GM21717 (cell line): ENCODE measurements at regions not wholly inside any gene's neighbourhood (a gene's known extent, or its start where the extent isn't known, plus 50 kb on each side); places are given as distances from the start of the nearest gene placed in this dataset.
"Not testable (repeated sequence)": the region's sequence is repeated elsewhere in the genome, so short reads cannot be mapped to it uniquely, and the experiment has no call there.

Source experiments
- ATAC-seq: cut with Tn5 transposase; IDR thresholded peaks from one replicate; pipeline ENCODE4 v1.9.1; 2021; ENCODE audit warnings: mild to moderate bottlenecking, moderate library complexity; ENCODE audit not compliant: unreplicated experiment

- no peak for ATAC-seq
Measured at GRCh38 chr3:88657459-88657858, 450.0 kb upstream of the EPHA3 start.

DNA sequence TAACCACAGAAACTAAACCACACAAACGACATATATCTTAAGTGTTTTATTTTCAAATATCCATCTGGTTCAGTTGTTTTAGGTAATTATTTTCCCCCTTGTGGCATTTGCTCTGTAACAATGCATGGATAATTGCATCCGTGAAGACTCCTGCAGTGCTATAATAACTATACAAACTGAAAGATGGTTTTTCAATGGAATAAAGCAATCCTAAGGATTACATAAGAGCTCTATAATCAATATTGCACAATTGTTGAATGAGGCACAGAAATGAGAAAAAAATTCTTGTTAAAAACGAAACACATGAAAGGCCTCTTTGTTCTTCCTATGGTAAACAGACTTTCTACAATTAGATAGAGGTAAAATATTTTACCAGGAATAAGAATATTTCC, 446.0 kb upstream of the EPHA3 start:
- ATAC-seq, result no peak

DNA sequence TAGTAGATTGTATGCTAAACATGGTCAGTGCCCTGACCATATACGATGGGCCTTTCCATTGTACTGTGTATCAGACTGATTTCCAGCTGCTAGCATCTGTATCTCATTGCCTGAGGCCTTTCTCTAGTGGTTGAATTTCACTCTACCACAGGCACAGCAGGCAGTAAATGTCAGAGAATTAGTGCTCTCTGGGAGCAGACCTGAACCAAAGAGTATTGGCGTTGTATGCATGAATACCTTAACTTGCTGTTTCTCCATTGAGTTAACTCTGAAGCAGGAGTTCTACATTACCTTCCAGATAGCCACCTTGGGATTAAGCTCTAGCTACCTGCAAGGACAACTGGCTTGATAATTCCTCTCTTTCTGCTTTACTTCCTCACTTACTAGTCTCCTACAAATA, 439.2 kb upstream of the EPHA3 start:
- ATAC-seq, result no peak

- no peak for ATAC-seq
Measured at GRCh38 chr3:88671573-88671972, 435.8 kb upstream of the EPHA3 start.

- no peak for ATAC-seq
Measured at GRCh38 chr3:88677298-88677697, 430.1 kb upstream of the EPHA3 start.

GRCh38 chr3:88678747-88679146, 428.7 kb upstream of the EPHA3 start:
- no peak for ATAC-seq

GRCh38 chr3:88690287-88690686, 417.1 kb upstream of the EPHA3 start:
- ATAC-seq, result no peak

- no peak for ATAC-seq
Measured at GRCh38 chr3:88691081-88691480, 416.3 kb upstream of the EPHA3 start.

DNA sequence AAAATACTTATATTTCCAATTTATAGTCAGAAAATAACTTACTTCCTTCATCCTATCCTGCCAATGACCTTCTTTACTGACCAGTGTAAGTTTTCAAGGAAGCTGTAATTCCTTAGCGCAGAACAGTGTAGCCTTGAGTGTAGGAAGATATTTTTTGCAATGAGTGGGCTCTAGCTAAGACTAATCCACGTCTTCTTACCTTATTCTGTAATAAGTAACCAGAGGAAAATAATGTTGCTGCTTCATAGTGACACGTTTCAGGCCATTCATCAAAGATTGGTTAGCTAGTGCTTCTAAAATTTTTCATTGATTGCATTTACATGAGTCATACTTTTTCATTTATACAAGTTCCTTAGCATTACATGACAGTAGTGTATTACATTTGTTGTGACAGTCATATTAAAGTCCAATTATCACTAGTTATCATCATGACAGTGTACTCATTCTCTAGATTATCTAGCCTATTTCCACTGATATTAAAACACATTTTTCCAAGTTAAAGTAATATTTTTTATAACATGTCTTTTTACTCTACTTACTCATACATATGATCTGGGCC, 403.8 kb upstream of the EPHA3 start:
- ATAC-seq, result no peak

GRCh38 chr3:88704338-88704737, 403.1 kb upstream of the EPHA3 start:
- ATAC-seq, result no peak

DNA sequence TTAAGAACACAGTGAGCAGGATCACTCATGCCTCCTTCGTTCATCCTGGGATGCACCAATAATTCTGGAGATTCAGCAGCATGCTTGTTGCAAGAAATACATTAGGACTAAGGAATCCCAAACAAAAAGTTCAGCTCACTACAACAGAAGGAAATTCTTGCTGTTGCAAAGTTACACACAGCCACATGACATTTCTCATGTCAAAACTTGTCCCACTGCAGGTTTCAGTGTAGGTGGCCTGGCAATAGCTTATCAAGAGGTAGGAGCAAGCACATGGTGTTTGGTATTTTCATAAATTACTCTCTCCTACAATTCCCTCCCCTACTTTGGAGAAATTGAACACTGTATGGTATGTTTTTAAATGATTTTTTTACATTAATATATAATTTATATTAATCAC, 399.6 kb upstream of the EPHA3 start:
- no peak for ATAC-seq

DNA sequence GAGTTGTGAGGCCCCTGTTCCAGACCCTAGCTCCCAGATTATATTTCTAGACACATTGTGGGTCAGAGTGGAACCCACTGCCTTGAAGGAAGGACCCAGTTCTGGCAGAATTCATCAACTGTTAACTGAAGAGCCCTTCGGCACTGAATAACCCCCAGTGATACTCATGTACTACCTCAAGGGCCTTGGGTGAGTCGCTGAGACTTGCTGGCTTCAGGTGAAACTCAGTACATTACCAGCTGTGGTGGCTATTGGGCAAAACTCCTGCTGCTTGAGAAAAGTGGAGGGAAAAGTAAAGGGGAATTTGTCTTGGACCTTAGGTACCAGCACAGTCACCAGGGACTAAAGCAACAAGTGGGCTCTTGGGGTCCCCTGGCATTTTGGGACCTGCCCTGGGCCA, 394.9 kb upstream of the EPHA3 start:
- no peak for ATAC-seq

DNA sequence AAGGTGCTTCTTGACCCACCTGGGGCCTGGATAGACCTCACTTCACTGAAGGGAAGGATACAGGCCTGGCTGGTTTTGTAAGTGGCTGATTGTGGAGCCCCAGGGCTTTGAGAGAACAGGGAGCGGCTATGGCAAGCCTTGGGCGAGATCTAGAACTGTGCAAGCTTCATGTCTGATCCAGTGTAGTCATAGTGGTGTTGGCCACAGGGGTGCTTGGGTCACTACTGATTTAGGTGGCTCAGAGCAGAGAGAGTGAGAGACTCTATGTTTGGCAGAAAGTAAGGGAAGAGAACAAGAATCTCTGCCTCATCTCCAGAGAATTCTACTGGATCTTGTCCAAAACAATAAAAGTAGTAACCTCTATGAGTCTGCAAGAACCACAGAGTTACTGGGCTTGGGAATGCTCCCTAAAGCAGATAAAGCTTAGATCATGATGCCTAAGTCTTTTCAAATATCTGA, 394.2 kb upstream of the EPHA3 start:
- no peak for ATAC-seq

DNA sequence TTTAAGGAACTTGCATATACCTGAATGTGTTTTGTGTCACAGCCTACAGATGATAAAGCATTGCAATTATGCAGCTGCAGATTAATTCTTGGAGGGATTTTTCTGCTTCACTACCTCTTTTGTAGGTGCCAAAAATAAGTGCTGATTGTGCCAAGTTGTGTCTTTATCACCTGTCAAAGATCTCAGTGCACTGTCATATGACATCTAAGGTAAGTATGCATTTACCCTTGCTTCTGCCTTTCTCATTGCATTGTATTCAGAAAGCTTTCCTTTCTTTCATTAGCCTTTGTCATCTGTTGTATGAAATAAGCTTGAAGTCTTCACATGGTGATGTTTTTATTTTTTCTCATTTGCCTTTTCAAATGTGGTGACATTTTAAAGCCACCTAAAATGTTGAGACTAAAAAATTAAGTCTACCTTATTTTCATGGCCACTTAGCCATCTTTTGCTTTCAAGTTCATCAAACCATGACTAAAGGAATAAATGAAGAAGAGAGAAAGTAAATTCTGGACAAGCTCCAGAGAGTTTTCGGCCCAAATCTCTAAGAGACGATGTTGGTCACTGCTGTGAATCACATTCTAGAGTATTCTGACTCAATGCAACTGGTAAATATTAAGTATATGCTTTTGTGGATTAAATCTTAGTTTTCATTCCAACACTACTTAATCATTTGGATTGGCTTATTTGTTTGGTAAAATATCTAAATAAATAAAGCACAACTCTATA, 381.8 kb upstream of the EPHA3 start:
- ATAC-seq, result no peak

- no peak for ATAC-seq
Measured at GRCh38 chr3:88732186-88732585, 375.2 kb upstream of the EPHA3 start.

- no peak for ATAC-seq
Measured at GRCh38 chr3:88742106-88742505, 365.3 kb upstream of the EPHA3 start.

DNA sequence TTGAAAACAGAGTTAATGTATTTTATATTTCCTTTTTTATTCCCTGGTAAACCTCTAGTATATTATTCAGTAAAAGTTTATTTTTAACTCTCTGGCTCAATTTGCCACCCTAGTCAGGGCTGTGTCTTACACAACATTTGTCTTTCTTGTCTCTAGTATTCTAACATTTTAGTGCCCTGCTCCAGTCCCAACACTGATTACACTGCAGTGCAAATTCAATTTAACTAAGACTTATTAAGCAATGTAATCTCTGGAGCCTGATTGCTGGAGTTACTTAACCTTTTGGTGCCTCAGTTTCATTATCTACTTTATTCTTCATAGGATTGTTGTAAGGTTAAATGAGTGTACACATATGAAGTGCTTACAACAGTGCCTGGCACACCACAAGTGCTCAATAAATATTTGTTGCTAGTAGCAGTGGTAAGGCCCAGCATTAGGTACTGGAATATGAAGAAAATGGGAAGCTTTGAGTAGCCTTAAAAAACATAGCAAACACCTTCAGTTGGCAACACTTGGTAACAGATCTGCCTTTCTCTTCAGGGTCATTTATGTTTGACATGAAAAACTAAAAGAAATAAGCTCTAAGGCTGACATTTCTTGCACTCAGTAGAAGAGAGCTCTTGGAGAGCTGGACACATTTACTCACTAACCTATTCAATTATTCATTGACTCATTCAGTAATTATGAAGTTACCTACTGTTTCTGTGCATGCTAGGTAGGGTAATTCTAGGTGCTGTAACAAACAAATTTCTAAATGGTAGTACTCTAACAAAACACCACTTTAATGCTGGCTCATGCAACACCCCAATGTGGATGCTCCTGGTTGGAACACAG, 364.5 kb upstream of the EPHA3 start:
- ATAC-seq, result no peak

DNA sequence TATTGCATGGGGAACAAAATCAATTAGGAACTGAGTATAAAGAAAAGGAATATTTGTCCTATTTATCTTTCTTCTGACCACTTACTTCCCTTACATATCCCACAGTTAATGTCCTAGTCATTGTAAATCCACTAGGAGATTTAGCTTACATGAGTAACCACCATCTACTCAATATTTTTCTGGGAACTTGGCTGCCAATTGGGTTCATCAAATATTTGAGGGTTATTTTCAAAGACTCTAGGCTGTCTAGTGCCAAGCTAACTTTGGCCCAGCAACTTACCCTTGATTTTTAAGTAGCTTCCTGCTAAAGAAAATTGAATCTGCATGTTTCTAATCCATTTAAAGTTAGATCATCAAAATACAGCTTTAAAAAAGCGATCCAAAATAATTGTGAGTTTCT, 362.5 kb upstream of the EPHA3 start:
- no peak for ATAC-seq

DNA sequence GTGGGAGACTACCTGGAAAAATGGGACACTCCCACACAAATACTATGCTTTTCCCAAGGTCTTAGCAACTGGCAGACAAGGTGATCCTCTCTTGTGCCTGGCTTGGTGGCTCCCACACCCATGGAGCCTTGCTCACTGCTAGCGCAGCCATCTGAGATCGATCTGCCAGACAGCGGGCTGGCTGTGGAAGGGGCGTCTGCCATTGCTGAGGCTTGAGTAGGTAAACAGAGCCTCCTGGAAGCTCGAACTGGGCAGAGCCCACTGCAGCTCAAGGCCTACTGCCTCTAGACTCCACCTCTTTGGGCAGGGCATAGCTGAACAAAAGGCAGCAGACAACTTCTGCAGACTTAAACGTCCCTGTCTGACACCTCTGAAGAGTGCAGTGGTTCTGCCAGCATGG, 360.3 kb upstream of the EPHA3 start:
- ATAC-seq, result not testable (repeated sequence)

DNA sequence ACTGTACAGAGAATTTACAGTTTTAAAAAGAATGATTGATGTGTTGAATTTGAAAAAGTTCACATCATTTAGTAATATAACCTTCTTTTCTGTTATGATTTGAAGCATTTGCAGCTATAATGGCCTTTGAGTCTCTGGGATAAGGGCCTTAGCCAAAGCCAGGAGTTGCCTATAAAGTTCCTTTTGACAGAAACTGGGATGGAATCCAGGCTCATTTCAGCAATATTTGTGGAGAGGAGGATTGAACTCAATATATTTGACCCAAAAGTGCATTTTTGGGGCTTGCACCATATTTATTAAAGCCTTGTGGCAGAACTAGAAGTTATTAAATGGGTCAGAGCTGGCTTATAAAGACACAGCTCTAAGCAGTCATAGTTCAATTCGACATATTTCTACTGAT, 348.7 kb upstream of the EPHA3 start:
- no peak for ATAC-seq

DNA sequence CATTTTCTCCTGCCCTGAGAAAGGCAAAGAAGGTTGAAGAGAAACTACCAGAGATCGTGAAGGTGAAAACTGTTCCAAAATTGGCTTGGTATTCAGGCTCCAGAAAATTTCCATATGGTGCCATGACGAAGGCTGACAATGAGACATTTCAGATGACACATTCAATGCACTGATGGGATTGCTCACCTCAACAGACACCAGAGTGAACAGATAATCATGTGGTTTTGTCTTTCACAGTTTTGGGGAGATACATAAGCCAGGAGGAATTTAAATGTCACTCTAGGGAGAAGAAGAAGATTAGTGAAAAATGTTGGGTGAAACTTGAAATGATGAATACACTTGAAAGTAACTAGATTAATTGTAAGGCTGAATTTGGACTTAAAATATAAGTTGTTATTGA, 339.7 kb upstream of the EPHA3 start:
- no peak for ATAC-seq

DNA sequence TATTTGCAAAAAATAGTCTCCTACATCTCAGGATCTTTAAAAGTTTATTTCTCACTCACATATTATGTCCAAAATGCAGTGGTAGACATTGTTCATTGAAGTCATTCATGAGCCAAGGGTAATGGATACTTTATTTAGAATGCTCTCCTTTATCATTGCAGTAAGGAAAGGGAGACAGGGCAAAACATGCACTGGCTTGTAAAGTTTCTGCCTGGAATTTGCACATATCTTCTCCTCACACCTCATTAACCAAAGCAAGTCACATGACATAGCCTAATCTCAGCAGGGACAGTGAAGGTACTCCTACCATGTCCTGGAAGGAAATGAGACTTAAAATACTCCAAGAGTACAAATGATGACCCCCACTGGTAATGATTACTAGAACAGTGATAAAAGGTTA, 333.7 kb upstream of the EPHA3 start:
- no peak for ATAC-seq
